ENCODE measurements at regions not wholly inside any gene's neighbourhood (a gene's known extent, or its start where the extent isn't known, plus 50 kb on each side); places are given as distances from the start of the nearest gene placed in this dataset.

DNA sequence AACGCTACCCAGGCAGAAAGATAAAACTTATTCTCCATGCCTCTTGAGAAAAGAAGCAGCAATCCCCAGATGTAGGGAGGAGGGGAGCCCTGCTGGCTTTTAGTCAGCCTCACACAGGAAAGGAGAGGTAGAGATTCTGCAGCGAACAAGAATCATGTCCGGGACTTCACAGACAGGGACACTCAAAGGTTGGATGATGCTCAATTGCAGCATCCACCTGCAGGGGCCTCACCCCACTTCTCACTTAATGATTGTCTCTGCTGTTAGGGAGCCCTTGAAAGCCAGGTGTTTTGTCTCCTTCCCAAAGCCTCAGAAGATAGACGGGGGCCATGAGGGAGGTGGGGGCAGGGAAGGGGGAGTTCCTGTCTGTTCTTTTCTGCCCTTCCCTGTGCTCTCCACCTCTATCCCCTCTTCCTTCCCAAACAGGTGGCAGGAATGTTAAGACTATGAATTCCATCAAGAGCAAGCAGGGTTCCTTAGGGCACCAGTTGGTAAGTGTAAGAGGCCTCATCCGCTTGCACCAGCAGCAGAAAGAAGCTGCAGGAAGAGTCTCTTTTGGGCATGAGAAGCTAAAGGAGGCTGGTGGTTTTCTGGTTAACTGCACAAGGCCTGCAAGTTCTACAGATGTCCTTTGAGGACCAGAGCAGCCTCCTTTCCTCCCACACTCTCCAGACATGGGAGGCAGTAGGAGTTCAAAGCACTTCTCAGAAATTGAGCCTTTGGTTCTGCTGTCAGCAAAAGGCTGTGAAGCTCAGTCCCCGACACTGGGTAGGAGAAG lies 154.7 kb upstream of the TNP1 start:
- no CpG with 5 or more reads among the region's 6 CpGs for WGBS (ENCODE audit: insufficient coverage, low lambda C conversion rate)
- no peak for DNase-seq
- no peaks in the 10 kb centered on the region for H3K4me1 ChIP-seq (ENCODE audit: control insufficient read depth, insufficient read depth, low read length)
- no peak overlapping the region for H3K27ac ChIP-seq (ENCODE audit: low read length)
- H3K27me3 ChIP-seq (ENCODE audit: control insufficient read depth, insufficient read depth, low read length): no peaks in the 10 kb centered on the region
- no peaks in the 10 kb centered on the region for H3K9me3 ChIP-seq (ENCODE audit: control insufficient read depth, low read depth, low read length)
- H3K36me3 ChIP-seq (ENCODE audit: control insufficient read depth, insufficient read depth, low read length): no peaks in the 10 kb centered on the region
- no peak overlapping the region for H3K4me3 ChIP-seq (ENCODE audit: low read length)

- H3K4me3 ChIP-seq (ENCODE audit: low read length): no peak overlapping the region
- no peaks in the 10 kb centered on the region for H3K27me3 ChIP-seq (ENCODE audit: control insufficient read depth, insufficient read depth, low read length)
- no peak overlapping the region for H3K27ac ChIP-seq (ENCODE audit: low read length)
- no peaks in the 10 kb centered on the region for H3K36me3 ChIP-seq (ENCODE audit: control insufficient read depth, insufficient read depth, low read length)
- WGBS (ENCODE audit: insufficient coverage, low lambda C conversion rate): 80% methylated on average over 2 of the region's 3 CpGs
- H3K4me1 ChIP-seq (ENCODE audit: control insufficient read depth, insufficient read depth, low read length): no peaks in the 10 kb centered on the region
- H3K9me3 ChIP-seq (ENCODE audit: control insufficient read depth, low read depth, low read length): no peaks in the 10 kb centered on the region
- no peak for DNase-seq
Measured at GRCh38 chr2:217013926-217014325, 154.1 kb upstream of the TNP1 start.

DNA sequence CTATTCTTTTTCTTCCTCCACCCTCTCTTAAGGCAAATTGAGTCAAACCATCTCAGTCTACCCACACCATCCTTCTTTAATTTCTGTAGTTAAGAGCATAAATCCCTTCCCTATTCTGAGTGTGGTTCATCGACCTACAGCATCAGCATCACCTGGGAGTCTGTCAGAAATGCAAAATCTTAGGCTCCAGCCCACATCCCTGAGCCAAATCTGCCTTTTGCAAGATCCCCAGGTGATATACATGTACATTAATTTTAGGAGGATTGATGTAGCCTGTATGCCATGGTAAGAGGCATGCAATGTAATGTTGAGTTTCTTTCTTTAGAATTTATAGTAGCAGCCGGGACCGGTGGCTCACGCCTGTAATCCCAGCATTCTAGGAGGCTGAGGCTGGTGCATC lies 151.7 kb upstream of the TNP1 start:
- Histone ChIP-seq H3K4me3 (ENCODE audit: low read length) (no peak overlapping the region), H3K27ac (ENCODE audit: low read length) (no peak overlapping the region), H3K9me3 (ENCODE audit: control insufficient read depth, low read depth, low read length) (no peaks in the 10 kb centered on the region), H3K36me3 (ENCODE audit: control insufficient read depth, insufficient read depth, low read length) (no peaks in the 10 kb centered on the region), H3K4me1 (ENCODE audit: control insufficient read depth, insufficient read depth, low read length) (no peaks in the 10 kb centered on the region), H3K27me3 (ENCODE audit: control insufficient read depth, insufficient read depth, low read length) (no peaks in the 10 kb centered on the region)
- DNase-seq: no peak
- WGBS (ENCODE audit: insufficient coverage, low lambda C conversion rate): no CpG with 5 or more reads among the region's 4 CpGs

- H3K27ac ChIP-seq (ENCODE audit: low read length): no peak overlapping the region
- no peaks in the 10 kb centered on the region for H3K27me3 ChIP-seq (ENCODE audit: control insufficient read depth, insufficient read depth, low read length)
- no peak for DNase-seq
- H3K36me3 ChIP-seq (ENCODE audit: control insufficient read depth, insufficient read depth, low read length): no peaks in the 10 kb centered on the region
- 60% methylated on average over 1 of the region's 3 CpGs for WGBS (ENCODE audit: insufficient coverage, low lambda C conversion rate)
- H3K9me3 ChIP-seq (ENCODE audit: control insufficient read depth, low read depth, low read length): no peaks in the 10 kb centered on the region
- no peaks in the 10 kb centered on the region for H3K4me1 ChIP-seq (ENCODE audit: control insufficient read depth, insufficient read depth, low read length)
- H3K4me3 ChIP-seq (ENCODE audit: low read length): no peak overlapping the region
Measured at GRCh38 chr2:217010173-217010572, 150.3 kb upstream of the TNP1 start.

DNA sequence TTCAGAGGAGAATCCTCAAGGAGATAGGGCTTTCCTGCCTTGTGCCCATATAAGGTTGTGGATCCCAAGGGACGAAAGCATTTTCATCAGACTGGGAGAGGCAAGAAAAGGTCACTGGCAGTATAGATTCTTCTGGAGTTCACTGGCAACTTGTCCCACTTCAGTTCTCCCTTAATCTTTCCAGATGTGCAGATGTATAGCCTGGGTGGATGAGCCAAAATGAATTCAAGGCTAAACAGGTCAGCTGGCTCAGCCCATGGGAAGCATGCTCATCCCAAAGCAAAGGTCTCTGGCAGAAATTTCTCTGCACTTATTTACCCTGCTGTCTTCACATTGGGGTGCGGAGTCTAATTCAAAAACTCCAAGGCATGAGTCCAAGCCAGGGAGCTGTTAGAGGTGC lies 148.9 kb upstream of the TNP1 start:
- no peak for DNase-seq
- Histone ChIP-seq H3K4me3 (ENCODE audit: low read length) (no peak overlapping the region), H3K4me1 (ENCODE audit: control insufficient read depth, insufficient read depth, low read length) (no peaks in the 10 kb centered on the region), H3K9me3 (ENCODE audit: control insufficient read depth, low read depth, low read length) (no peaks in the 10 kb centered on the region), H3K27me3 (ENCODE audit: control insufficient read depth, insufficient read depth, low read length) (no peaks in the 10 kb centered on the region), H3K27ac (ENCODE audit: low read length) (no peak overlapping the region), H3K36me3 (ENCODE audit: control insufficient read depth, insufficient read depth, low read length) (no peaks in the 10 kb centered on the region)
- no CpG with 5 or more reads among the region's 2 CpGs for WGBS (ENCODE audit: insufficient coverage, low lambda C conversion rate)

DNA sequence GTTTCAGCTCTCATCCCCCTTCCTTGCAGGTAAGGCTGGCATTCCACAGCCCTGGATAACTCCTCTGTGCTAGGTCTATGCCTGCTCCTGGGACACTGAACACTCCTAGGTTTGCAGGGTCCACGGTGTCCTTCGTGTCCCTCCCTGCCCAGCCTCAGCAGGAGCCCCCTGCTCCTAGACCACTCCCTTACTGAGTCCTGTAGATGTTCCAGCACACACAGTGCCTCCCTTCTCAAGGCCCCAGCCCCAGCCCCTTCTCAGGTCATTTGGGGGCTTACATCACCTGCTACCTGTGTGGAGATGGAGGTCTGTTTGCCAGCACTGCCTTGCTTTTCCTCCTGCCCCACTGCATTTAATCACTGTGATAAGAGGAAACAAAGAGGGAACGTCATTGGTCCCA lies 146.4 kb upstream of the TNP1 start:
- H3K36me3 ChIP-seq (ENCODE audit: control insufficient read depth, insufficient read depth, low read length): no peaks in the 10 kb centered on the region
- WGBS (ENCODE audit: insufficient coverage, low lambda C conversion rate): no CpG with 5 or more reads among the region's 3 CpGs
- no peak for DNase-seq
- H3K4me3 ChIP-seq (ENCODE audit: low read length): no peak overlapping the region
- H3K27me3 ChIP-seq (ENCODE audit: control insufficient read depth, insufficient read depth, low read length): peaks cover 6% of the 10 kb centered on the region
- H3K9me3 ChIP-seq (ENCODE audit: control insufficient read depth, low read depth, low read length): no peaks in the 10 kb centered on the region
- H3K27ac ChIP-seq (ENCODE audit: low read length): no peak overlapping the region
- H3K4me1 ChIP-seq (ENCODE audit: control insufficient read depth, insufficient read depth, low read length): no peaks in the 10 kb centered on the region

DNA sequence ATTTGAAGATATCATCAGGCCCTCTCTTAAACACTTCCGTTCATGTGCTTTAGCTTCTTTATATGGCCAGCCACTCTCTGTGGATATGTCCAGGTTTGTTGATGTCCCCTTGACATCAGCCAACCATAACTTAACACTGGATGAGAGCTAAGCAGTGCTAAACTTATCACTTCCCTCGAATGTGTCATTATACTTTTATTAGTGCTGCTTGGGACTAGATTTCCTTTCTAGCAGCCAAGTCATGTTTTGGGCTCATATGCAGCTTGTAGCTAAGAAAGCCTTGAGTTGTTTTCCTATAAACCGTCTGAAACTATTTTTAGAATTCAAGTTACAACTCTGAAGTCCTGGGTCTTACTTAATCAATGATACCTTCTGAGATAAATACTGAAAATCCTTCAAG lies 144.8 kb upstream of the TNP1 start:
- 83% methylated on average over 1 of the region's 3 CpGs for WGBS (ENCODE audit: insufficient coverage, low lambda C conversion rate)
- H3K4me3 ChIP-seq (ENCODE audit: low read length): no peak overlapping the region

GRCh38 chr2:217001740-217002139 lies 141.9 kb upstream of the TNP1 start:
- Histone ChIP-seq H3K27me3 (ENCODE audit: control insufficient read depth, insufficient read depth, low read length) (peaks cover 9% of the 10 kb centered on the region), H3K4me3 (ENCODE audit: low read length) (no peak overlapping the region), H3K4me1 (ENCODE audit: control insufficient read depth, insufficient read depth, low read length) (no peaks in the 10 kb centered on the region), H3K9me3 (ENCODE audit: control insufficient read depth, low read depth, low read length) (no peaks in the 10 kb centered on the region), H3K36me3 (ENCODE audit: control insufficient read depth, insufficient read depth, low read length) (no peaks in the 10 kb centered on the region), H3K27ac (ENCODE audit: low read length) (no peak overlapping the region)
- no peak for DNase-seq
- 60% methylated on average over 1 of the region's 2 CpGs for WGBS (ENCODE audit: insufficient coverage, low lambda C conversion rate)

More for the DNA sequence above, 144.8 kb upstream of the TNP1 start:
- H3K27ac ChIP-seq (ENCODE audit: low read length): no peak overlapping the region
- no peaks in the 10 kb centered on the region for H3K36me3 ChIP-seq (ENCODE audit: control insufficient read depth, insufficient read depth, low read length)
- no peaks in the 10 kb centered on the region for H3K9me3 ChIP-seq (ENCODE audit: control insufficient read depth, low read depth, low read length)
- DNase-seq: no peak
- H3K27me3 ChIP-seq (ENCODE audit: control insufficient read depth, insufficient read depth, low read length): peaks cover 6% of the 10 kb centered on the region
- no peaks in the 10 kb centered on the region for H3K4me1 ChIP-seq (ENCODE audit: control insufficient read depth, insufficient read depth, low read length)

DNA sequence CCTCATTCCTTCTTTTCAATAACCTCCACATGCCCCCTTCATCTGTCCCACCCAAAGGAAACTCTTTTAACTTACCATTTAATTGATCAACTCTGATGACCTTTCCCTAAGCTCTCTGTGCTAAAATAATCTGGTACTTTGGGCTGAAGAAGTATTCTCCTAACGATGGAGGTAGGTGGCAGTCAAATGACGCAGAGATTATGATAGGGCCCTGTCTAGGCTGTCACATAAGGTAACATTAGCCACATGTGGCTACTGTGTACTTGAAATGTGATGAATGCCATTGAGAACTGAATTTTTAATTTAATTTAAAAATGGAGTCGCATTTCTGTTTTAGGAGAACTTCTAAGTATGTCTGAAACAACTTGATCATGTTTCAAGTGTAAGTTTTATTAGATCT lies 140.5 kb upstream of the TNP1 start:
- Histone ChIP-seq H3K4me1 (ENCODE audit: control insufficient read depth, insufficient read depth, low read length) (no peaks in the 10 kb centered on the region), H3K27ac (ENCODE audit: low read length) (no peak overlapping the region), H3K9me3 (ENCODE audit: control insufficient read depth, low read depth, low read length) (no peaks in the 10 kb centered on the region), H3K4me3 (ENCODE audit: low read length) (no peak overlapping the region), H3K27me3 (ENCODE audit: control insufficient read depth, insufficient read depth, low read length) (peaks cover 9% of the 10 kb centered on the region), H3K36me3 (ENCODE audit: control insufficient read depth, insufficient read depth, low read length) (no peaks in the 10 kb centered on the region)
- 80% methylated on average over 2 of the region's 3 CpGs for WGBS (ENCODE audit: insufficient coverage, low lambda C conversion rate)
- no peak for DNase-seq

DNA sequence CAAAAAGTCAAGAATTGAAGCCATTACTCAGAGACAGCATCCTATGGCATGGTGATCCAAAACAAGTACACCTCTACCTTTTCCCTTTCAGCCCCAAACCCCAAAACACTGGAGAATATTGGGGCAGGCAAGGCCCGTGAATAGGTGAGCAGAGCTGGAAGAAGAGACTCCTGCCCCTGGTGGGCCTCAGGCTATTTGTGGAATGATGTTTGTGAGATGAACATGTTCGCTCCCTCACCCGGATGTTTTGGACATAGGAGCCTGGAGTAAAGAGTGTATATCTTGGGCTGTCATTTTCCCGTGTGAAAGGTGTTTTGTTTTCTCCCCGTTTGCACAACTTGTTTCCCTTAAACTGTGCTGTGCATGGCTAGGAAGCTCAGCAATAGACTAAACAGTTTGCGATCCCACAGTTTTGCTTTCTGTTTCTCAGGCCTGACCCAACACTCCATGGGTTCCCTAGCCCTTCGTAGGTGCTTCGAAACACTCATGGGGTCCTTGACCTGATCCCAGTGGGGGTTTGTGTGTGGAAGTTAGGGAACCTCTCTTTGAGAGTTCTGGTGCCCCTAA lies 136.5 kb upstream of the TNP1 start:
- H3K4me3 ChIP-seq (ENCODE audit: low read length): no peak overlapping the region

DNA sequence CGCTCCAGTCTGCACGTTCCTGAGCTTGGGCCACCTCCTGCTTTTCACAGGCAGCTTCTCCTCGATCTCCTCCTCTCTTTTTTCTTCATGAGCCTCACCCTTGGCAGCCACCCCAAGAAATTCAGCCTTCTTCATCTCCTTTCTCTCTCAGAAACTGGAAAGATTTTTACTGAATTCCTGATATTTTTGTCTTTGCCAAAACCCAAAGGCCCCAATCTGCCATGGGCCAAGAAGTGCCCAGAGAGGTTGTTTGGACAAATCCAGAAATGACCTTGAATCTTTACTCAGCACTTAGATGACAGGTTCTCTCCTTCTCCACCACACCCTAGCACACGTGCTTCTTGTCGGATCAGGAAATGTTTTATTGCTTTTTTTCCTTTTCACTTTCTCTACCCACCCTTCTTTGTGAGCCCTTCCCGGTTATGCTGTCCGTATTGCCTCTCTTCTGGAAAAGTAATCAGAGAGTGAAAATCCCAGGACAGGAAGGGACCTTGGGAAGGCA lies 134.5 kb upstream of the TNP1 start:
- peak in 1 of 2 donors; percentile 34 for DNase-seq
- Histone ChIP-seq H3K4me3 (ENCODE audit: low read length) (no peak overlapping the region), H3K27me3 (ENCODE audit: control insufficient read depth, insufficient read depth, low read length) (peaks cover 5% of the 10 kb centered on the region), H3K27ac (ENCODE audit: low read length) (no peak overlapping the region), H3K4me1 (ENCODE audit: control insufficient read depth, insufficient read depth, low read length) (no peaks in the 10 kb centered on the region), H3K9me3 (ENCODE audit: control insufficient read depth, low read depth, low read length) (no peaks in the 10 kb centered on the region), H3K36me3 (ENCODE audit: control insufficient read depth, insufficient read depth, low read length) (no peaks in the 10 kb centered on the region)
- 12% methylated on average over 2 of the region's 7 CpGs for WGBS (ENCODE audit: insufficient coverage, low lambda C conversion rate)

More for the DNA sequence above, 136.5 kb upstream of the TNP1 start:
- 90% methylated on average over 2 of the region's 8 CpGs for WGBS (ENCODE audit: insufficient coverage, low lambda C conversion rate)
- peaks cover 6% of the 10 kb centered on the region for H3K27me3 ChIP-seq (ENCODE audit: control insufficient read depth, insufficient read depth, low read length)
- H3K36me3 ChIP-seq (ENCODE audit: control insufficient read depth, insufficient read depth, low read length): no peaks in the 10 kb centered on the region
- no peak overlapping the region for H3K27ac ChIP-seq (ENCODE audit: low read length)
- H3K9me3 ChIP-seq (ENCODE audit: control insufficient read depth, low read depth, low read length): no peaks in the 10 kb centered on the region
- no peak for DNase-seq
- H3K4me1 ChIP-seq (ENCODE audit: control insufficient read depth, insufficient read depth, low read length): no peaks in the 10 kb centered on the region

Measured in large intestine (tissue), 3 donors.